ENCODE measurements at regions not wholly inside any gene's neighbourhood (a gene's known extent, or its start where the extent isn't known, plus 50 kb on each side); places are given as distances from the start of the nearest gene placed in this dataset.

- Histone ChIP-seq H3K27ac (replicated peaks) (no peak overlapping the region), H3K27me3 (ENCODE audit: insufficient read depth, poor library complexity, severe bottlenecking) (no peaks in the 10 kb centered on the region), H3K4me3 (replicated peaks; ENCODE audit: insufficient read depth, low read length) (no peak overlapping the region)
- no peak for DNase-seq (ENCODE audit: low read depth in 1 of 2, low spot score in 1 of 2)
- no peak for TF ChIP-seq POLR2AphosphoS5 (IDR thresholded peaks at IDR 0.05; ENCODE audit: low read depth)
- TF ChIP-seq REST (IDR thresholded peaks at IDR 0.05; ENCODE audit: insufficient replicate concordance, low read depth) = no peak
- no peak for TF ChIP-seq CTCF (IDR thresholded peaks at IDR 0.05; ENCODE audit: insufficient read depth, low read length)
- TF ChIP-seq SPI1 (IDR thresholded peaks at IDR 0.05; ENCODE audit: borderline replicate concordance, low read depth) = no peak
- no peak for TF ChIP-seq GABPA (IDR thresholded peaks at IDR 0.05; ENCODE audit: low read depth)
Observed at GRCh38 chrX:9191392-9191791, 157.5 kb upstream of the FAM9B start.

- DNase-seq (ENCODE audit: low read depth in 1 of 2, low spot score in 1 of 2) = no peak
- Histone ChIP-seq H3K27me3 (ENCODE audit: insufficient read depth, poor library complexity, severe bottlenecking) (no peaks in the 10 kb centered on the region), H3K27ac (replicated peaks) (no peak overlapping the region), H3K4me3 (replicated peaks; ENCODE audit: insufficient read depth, low read length) (no peak overlapping the region)
- no peak for TF ChIP-seq POLR2AphosphoS5 (IDR thresholded peaks at IDR 0.05; ENCODE audit: low read depth)
Observed at GRCh38 chrX:9195199-9195880, 161.4 kb upstream of the FAM9B start.

GRCh38 chrX:9196961-9197640 is 163.2 kb upstream of the FAM9B start:
- H3K27ac ChIP-seq (replicated peaks) = no peak overlapping the region
- DNase-seq (ENCODE audit: low read depth in 1 of 2, low spot score in 1 of 2) = no peak

More at GRCh38 chrX:9196961-9197640, 163.2 kb upstream of the FAM9B start:
- TF ChIP-seq SPI1 (IDR thresholded peaks at IDR 0.05; ENCODE audit: borderline replicate concordance, low read depth) (no peak), POLR2AphosphoS5 (IDR thresholded peaks at IDR 0.05; ENCODE audit: low read depth) (no peak), GABPA (IDR thresholded peaks at IDR 0.05; ENCODE audit: low read depth) (no peak), CTCF (IDR thresholded peaks at IDR 0.05; ENCODE audit: insufficient read depth, low read length) (no peak), REST (IDR thresholded peaks at IDR 0.05; ENCODE audit: insufficient replicate concordance, low read depth) (no peak)
- Histone ChIP-seq H3K27me3 (ENCODE audit: insufficient read depth, poor library complexity, severe bottlenecking) (no peaks in the 10 kb centered on the region), H3K4me3 (replicated peaks; ENCODE audit: insufficient read depth, low read length) (no peak overlapping the region)
